Body of pancreas (tissue), 4 donors: ENCODE measurements at regions not wholly inside any gene's neighbourhood (a gene's known extent, or its start where the extent isn't known, plus 50 kb on each side); places are given as distances from the start of the nearest gene placed in this dataset.

Experiments used
- CTCF ChIP-seq, 7 experiments: fragments of 450-650 bp in 4 of 7; fragments of 200-600 bp in 3 of 7; sonication (generic) in 3 of 7; IDR thresholded peaks; one replicate each; pipeline ENCODE4 v1.5.1; 2016 to 2019; ENCODE audit warnings: antibody characterized with exemption in 7 of 7
- POLR2A ChIP-seq, 3 donors: fragments of 450-650 bp; IDR thresholded peaks; one replicate each; pipeline ENCODE4 v1.6.1; 2016; ENCODE audit warnings: antibody characterized with exemption in 3 of 3, mild to moderate bottlenecking in 2 of 3

GRCh38 chr2:100677611-100678185 lies 114.9 kb downstream of the PDCL3 start:
- TF ChIP-seq POLR2A (IDR thresholded peaks at IDR 0.05), result no peak
- TF ChIP-seq CTCF (IDR thresholded peaks at IDR 0.05), result no peak
